Stomach smooth muscle (tissue), 2 donors: ENCODE measurements at regions not wholly inside any gene's neighbourhood (a gene's known extent, or its start where the extent isn't known, plus 50 kb on each side); places are given as distances from the start of the nearest gene placed in this dataset.
"Not testable (repeated sequence)": the region's sequence is repeated elsewhere in the genome, so short reads cannot be mapped to it uniquely, and the experiment has no call there.

ENCODE experiments used
- H3K27ac ChIP-seq: one replicate; pipeline ENCODE4 v1.7.0; 2013; ENCODE audit warnings: mild to moderate bottlenecking, low read length, inconsistent platforms
- H3K27me3 ChIP-seq, 2 donors: one replicate each; pipeline ENCODE4 v1.7.0; 2013; ENCODE audit warnings: low read length in 2 of 2; ENCODE audit not compliant: insufficient read depth in 2 of 2, control insufficient read depth in 1 of 2
- H3K36me3 ChIP-seq, 2 donors: one replicate each; pipeline ENCODE4 v1.7.0; 2013; ENCODE audit warnings: low read length in 2 of 2; ENCODE audit not compliant: control insufficient read depth in 2 of 2, insufficient read depth in 2 of 2
- H3K4me1 ChIP-seq: one replicate; pipeline ENCODE4 v1.7.0; 2013; ENCODE audit warnings: low read length; ENCODE audit not compliant: control insufficient read depth, insufficient read depth
- H3K4me3 ChIP-seq, 2 donors: one replicate each; pipeline ENCODE4 v1.7.0; 2013; ENCODE audit warnings: low read length in 2 of 2
- H3K9ac ChIP-seq, 2 donors: one replicate each; pipeline ENCODE4 v1.7.0; 2013; ENCODE audit warnings: low read length in 2 of 2, mild to moderate bottlenecking in 1 of 2
- H3K9me3 ChIP-seq, 2 donors: one replicate each; pipeline ENCODE4 v1.7.0; 2013; ENCODE audit warnings: low read length in 2 of 2; ENCODE audit not compliant: control insufficient read depth in 2 of 2
- donor health status: healthy.
- donor health status: Pancreatic carcinoma.

DNA sequence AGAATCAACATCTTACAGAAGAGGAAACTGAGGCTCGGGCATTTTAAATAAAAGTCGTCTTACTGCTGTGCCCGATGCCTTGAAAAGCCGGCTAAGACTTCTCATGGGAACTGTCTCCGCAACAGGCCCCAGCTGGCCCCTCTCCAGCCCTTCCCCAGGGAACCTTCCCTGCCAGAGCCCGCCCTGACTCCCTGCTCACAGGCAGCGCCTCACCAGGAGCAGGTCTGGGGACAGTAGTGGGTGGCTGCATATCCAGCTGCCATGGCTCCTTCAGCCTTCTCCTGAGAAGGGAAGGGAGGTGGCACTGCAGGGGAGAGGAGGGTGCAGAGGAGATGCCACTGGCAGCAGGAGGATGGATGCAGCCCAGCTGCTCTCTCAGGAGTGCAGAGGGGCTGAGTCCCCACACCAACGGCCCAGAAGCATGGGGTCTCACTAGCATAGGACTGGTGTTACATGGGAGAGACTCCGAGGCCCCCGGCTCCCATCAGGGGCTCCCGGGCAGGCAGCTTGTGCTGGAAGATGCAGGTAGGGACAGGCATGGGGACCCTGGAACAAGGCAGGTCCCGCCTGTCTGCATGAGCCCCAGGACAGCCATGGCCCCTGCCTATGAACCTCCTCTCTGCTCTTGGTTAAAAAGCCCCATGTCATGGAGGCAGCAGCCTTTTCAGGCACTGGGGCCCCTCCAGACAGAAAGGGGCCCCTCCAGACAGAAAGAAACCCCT lies 216.4 kb upstream of the SGCG start:
- H3K36me3 ChIP-seq: no peaks in the 10 kb centered on the region
- no peaks in the 10 kb centered on the region for H3K4me1 ChIP-seq
- no peak overlapping the region for H3K9ac ChIP-seq
- H3K27ac ChIP-seq: no peak overlapping the region
- no peaks in the 10 kb centered on the region for H3K9me3 ChIP-seq
- H3K4me3 ChIP-seq: no peak overlapping the region
- no peaks in the 10 kb centered on the region for H3K27me3 ChIP-seq

DNA sequence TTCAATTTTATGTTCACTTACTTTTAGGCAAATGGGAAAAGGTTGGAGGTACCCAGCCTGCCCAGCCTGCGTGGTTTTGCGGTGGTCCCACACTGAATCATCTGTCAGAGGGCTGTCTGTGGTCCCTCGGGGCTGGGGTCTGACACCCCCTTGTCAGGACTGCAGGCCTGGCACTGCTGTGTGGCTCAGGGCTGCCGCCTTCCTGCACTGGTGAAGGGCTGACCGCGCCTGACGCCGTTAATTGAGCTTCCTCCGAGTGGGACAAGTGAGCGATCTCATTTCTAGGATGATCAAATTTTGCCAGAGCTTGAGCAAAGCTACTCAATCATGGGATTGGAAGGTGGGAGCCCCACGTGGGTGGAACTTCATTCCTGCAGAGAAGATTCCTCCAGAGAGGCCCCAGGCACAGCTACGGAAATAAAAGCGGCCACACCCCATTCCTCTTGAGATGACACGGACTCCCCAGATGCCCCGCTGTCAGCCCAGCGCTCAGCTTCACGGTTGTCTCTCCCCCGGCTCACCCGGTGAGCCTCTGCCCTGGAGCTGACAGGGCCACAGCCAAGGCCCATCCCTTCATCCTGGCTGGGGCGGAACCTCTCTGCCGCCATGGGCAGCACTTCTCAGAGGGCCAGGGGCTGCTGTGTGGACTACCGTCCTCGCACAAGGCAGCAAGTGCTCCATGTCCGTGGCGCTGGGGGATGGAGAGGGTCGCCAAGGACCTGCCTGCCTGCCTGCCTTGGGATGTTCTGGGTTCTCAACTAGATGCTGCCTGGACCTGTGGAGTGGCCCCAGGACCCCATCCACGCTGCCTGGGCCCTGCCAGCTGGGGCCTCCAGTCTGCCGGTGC lies 215.5 kb upstream of the SGCG start:
- H3K9me3 ChIP-seq, H3K36me3 ChIP-seq, H3K27ac ChIP-seq, H3K9ac ChIP-seq, H3K27me3 ChIP-seq, H3K4me3 ChIP-seq, H3K4me1 ChIP-seq: not testable (repeated sequence)

DNA sequence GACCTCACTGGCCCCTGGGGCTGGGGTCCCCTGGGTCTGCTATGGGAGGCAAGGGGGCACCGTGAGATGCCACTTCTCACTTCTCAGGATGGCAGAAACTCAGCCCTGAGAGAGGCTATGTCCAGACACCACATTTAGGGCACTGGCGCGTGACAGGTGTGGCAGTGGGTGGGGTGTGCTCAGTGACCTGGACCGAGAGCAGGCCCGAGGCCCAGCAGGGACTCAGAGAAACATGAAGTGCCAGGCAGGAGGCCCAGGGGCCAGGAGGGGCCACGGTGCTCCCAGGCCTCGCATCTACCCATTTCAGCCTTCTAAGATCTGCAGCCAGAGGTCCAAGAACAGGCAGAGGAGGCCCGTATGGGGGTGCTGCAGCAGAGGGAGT lies 214.9 kb upstream of the SGCG start:
- not testable (repeated sequence) for H3K4me3 ChIP-seq, H3K9me3 ChIP-seq, H3K27me3 ChIP-seq, H3K36me3 ChIP-seq, H3K27ac ChIP-seq, H3K4me1 ChIP-seq, H3K9ac ChIP-seq

DNA sequence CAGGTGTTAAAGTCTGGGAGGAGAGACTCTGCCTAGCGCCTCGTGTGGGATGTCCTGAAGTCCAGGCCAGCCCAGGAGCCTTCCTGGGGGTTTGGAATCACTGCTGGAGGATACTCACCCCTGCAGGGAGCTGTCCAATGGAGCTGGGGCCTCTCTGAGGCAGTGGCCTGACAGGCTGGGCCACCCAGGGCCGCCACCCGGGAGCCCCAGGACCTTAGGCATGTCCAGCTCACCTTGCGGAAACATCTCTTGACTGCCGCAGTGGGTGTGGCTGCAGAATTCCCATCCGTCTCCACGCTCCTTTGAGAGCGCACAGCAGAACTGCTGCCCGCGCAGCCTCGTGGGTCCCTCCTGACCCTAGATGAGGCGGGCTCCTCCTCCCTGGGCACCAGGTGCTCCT lies 214.0 kb upstream of the SGCG start:
- not testable (repeated sequence) for H3K9me3 ChIP-seq, H3K36me3 ChIP-seq, H3K4me1 ChIP-seq, H3K4me3 ChIP-seq, H3K27me3 ChIP-seq, H3K27ac ChIP-seq, H3K9ac ChIP-seq

DNA sequence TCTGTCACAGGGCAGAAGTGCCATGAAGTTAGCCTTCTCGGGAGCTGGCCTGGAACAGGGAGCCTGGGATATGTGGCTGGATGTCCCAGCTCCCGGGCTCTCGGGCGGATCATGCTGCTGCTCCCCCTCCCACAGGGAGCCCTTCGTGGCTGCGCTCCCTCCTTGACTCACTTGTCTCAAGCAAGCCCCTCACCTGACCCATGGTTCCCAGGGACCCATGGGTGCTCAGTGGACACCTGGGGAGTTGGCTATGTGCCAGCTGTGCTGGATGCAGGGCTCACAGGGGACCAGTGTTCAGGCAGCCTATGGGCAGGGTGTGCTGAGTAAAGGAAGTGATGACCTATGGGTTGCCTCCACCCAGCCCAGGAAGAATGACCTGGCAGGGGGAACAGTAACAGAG lies 213.1 kb upstream of the SGCG start:
- Histone ChIP-seq H3K4me3 (no peak overlapping the region), H3K9ac (no peak overlapping the region), H3K27ac (no peak overlapping the region), H3K36me3 (no peaks in the 10 kb centered on the region), H3K27me3 (no peaks in the 10 kb centered on the region), H3K4me1 (no peaks in the 10 kb centered on the region), H3K9me3 (no peaks in the 10 kb centered on the region)

DNA sequence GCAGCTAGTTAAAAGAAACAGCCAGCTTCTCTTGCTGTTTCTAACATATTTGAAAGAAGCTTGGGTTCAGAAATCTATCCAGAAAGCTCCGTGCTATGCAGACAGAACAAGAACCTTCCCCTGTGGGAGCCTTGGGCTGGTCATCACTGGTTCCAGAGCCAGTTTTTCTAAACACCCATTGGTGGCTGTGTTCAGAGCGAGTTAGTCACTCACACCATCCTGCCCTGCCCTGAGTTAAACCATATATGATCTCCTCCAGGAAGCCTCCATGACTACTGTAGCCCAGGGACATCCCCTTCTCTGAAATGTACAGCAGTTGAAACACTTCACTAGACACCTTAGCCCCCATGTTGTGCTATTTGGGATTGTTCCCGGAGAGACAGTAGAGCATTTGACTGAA lies 200.8 kb upstream of the SGCG start:
- Histone ChIP-seq H3K27ac (no peak overlapping the region), H3K9me3 (peaks cover 4 to 5% of the 10 kb centered on the region in 2 donors), H3K4me3 (no peak overlapping the region), H3K27me3 (peaks cover 0 to 2% of the 10 kb centered on the region in 2 donors), H3K36me3 (no peaks in the 10 kb centered on the region), H3K9ac (no peak overlapping the region), H3K4me1 (no peaks in the 10 kb centered on the region)

DNA sequence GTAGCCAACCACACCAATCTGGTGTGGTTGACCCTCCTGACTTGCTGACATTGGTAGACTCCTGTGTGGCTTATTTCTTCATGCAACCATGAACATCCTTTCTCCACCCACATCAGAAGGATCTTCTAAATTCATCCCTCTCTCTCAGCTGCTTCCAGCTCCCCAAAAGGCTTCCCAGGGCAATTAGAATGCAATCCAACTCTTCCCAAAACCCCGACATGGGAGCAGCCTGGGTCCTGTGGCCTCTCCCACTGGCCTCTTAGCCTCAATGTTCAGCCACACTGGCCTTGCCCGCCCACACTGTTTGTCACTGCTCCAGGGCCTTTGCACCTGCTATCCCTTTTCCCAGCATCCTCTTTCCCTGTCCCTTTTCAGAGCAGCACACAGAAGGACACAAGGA lies 199.8 kb upstream of the SGCG start:
- Histone ChIP-seq H3K27ac (no peak overlapping the region), H3K4me1 (no peaks in the 10 kb centered on the region), H3K4me3 (no peak overlapping the region), H3K27me3 (peaks cover 0 to 2% of the 10 kb centered on the region in 2 donors), H3K36me3 (no peaks in the 10 kb centered on the region), H3K9ac (no peak overlapping the region), H3K9me3 (peaks cover 4 to 5% of the 10 kb centered on the region in 2 donors)

DNA sequence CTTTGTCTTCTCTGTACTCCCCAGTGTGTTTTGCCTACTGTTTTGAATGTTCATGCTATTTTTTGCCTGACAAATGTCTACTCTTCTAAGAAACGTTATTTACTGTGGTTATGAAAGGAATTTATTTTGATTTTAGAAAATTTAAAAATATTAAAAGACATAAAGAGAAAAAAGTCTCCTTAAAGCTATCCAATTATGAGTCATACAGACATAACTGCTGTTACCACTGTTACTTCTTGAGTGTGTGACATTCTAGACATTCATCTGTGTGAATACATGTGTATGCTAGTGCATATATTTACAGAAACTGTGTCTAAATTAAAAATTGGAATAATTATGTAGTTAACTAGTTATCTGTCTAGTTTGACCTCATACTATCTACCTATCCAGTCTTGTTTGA lies 187.6 kb upstream of the SGCG start:
- Histone ChIP-seq H3K9ac (no peak overlapping the region), H3K36me3 (no peaks in the 10 kb centered on the region)

DNA sequence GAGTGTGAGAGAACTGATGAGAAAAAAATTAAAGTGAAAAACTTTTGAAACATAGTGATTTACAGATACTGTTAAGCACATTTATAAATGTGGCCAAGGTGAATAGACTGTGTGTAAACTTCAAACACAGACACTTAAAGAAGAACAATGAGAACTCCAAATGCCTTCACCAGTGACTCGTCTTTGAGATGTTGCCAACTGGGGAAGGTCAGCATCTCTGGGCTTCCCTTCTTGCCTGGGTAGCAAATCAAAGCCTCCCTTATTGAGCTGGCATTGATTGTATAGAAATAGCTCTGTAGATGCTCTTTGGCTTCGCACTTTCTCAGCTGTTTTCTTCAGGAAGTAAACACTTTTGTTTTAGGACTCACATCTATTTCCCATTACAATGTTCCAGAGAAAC lies 177.3 kb upstream of the SGCG start:
- no peaks in the 10 kb centered on the region for H3K36me3 ChIP-seq
- peaks cover 0 to 4% of the 10 kb centered on the region in 2 donors for H3K9me3 ChIP-seq
- H3K4me3 ChIP-seq: no peak overlapping the region
- no peak overlapping the region for H3K9ac ChIP-seq
- no peak overlapping the region for H3K27ac ChIP-seq
- no peaks in the 10 kb centered on the region for H3K27me3 ChIP-seq
- H3K4me1 ChIP-seq: no peaks in the 10 kb centered on the region

More for the DNA sequence above, 187.6 kb upstream of the SGCG start:
- Histone ChIP-seq H3K27ac (no peak overlapping the region), H3K4me3 (no peak overlapping the region), H3K9me3 (no peaks in the 10 kb centered on the region), H3K4me1 (no peaks in the 10 kb centered on the region), H3K27me3 (no peaks in the 10 kb centered on the region)

DNA sequence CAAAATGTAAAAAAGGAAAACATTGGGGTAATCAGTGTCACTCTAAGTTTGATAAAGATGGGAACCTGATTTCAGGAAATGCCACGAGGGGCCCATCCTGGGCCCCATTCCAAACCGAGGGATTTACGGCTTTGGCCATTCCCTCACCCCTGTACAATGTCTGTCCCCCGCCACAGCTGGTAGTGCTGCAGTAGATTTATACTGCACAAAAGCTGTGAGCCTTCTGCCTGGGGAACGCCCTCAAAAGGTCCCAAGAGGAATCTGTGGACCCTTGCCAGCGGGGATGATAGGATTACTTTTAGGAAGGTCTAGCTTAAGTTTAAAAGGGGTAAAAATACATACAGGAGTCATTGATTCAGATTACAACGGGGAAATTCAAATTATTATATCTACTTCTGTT lies 173.4 kb upstream of the SGCG start:
- H3K9me3 ChIP-seq: no peaks in the 10 kb centered on the region
- H3K36me3 ChIP-seq: no peaks in the 10 kb centered on the region
- no peaks in the 10 kb centered on the region for H3K4me1 ChIP-seq
- no peak overlapping the region for H3K27ac ChIP-seq
- no peak overlapping the region for H3K4me3 ChIP-seq
- no peaks in the 10 kb centered on the region for H3K27me3 ChIP-seq
- no peak overlapping the region for H3K9ac ChIP-seq

DNA sequence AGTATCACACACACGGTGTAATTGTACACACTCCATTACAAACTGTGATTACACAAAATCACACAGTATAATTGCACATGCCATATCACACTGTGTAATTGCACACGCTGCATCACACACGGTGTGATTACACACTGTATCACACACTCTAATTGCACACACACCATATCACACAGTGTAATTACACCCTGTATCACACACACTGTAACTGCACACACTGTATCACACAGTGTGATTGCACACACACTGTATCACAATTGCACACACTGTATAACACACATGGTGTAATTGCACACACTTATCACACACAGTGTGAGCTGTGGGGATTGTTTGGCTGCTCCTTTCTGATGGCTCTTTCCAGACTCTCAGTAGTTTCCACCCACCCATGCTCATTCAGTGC lies 162.6 kb upstream of the SGCG start:
- Histone ChIP-seq H3K36me3 (no peaks in the 10 kb centered on the region), H3K4me3 (no peak overlapping the region), H3K9me3 (no peaks in the 10 kb centered on the region), H3K27me3 (peaks cover 0 to 4% of the 10 kb centered on the region in 2 donors), H3K27ac (no peak overlapping the region), H3K9ac (no peak overlapping the region), H3K4me1 (no peaks in the 10 kb centered on the region)
